ENCODE measurements at regions not wholly inside any gene's neighbourhood (a gene's known extent, or its start where the extent isn't known, plus 50 kb on each side); places are given as distances from the start of the nearest gene placed in this dataset.

DNA sequence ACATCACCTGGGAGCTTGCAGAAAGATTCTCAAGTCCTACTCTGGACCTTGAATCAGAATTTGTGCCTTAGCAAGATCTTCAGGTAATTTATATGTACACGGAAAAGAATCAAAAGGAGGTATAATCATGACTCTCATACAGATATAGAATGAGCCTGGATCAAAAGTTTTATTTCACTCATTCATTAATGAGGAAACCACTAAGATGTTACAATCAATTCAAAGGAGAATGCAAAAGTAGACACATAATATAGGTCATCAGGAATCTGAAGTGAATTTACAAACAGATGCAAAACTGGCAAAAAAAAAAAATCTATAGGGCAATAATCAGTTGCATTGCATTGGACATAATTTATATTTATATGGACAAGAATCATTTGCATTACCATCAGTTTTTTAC is 195.4 kb upstream of the TLE3 start:
- TF ChIP-seq, protein P1, sequence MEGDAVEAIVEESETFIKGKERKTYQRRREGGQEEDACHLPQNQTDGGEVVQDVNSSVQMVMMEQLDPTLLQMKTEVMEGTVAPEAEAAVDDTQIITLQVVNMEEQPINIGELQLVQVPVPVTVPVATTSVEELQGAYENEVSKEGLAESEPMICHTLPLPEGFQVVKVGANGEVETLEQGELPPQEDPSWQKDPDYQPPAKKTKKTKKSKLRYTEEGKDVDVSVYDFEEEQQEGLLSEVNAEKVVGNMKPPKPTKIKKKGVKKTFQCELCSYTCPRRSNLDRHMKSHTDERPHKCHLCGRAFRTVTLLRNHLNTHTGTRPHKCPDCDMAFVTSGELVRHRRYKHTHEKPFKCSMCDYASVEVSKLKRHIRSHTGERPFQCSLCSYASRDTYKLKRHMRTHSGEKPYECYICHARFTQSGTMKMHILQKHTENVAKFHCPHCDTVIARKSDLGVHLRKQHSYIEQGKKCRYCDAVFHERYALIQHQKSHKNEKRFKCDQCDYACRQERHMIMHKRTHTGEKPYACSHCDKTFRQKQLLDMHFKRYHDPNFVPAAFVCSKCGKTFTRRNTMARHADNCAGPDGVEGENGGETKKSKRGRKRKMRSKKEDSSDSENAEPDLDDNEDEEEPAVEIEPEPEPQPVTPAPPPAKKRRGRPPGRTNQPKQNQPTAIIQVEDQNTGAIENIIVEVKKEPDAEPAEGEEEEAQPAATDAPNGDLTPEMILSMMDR (conservative IDR thresholded peaks at IDR 0.05 in 1 of 2, IDR thresholded peaks at IDR 0.05 in 1 of 2; ENCODE audit: low read depth in 1 of 2, low read length in 2 of 2) = no peak
- TF ChIP-seq EZH2 (IDR thresholded peaks at IDR 0.05; ENCODE audit: low read length, missing control alignments) = no peak
